ENCODE measurements at regions not wholly inside any gene's neighbourhood (a gene's known extent, or its start where the extent isn't known, plus 50 kb on each side); places are given as distances from the start of the nearest gene placed in this dataset.

GRCh38 chr7:28231176-28231575 is 50.6 kb upstream of the JAZF1 start:
- H3K27ac Mint-ChIP-seq (ENCODE audit: unreplicated experiment), result no peak overlapping the region
- no peaks in the 10 kb centered on the region for H3K9me3 Mint-ChIP-seq (ENCODE audit: unreplicated experiment)
- TF ChIP-seq CTCF (IDR thresholded peaks at IDR 0.05), result no peak
- no peaks in the 10 kb centered on the region for H3K36me3 Mint-ChIP-seq (ENCODE audit: unreplicated experiment)
- peaks cover 5% of the 10 kb centered on the region for H3K27me3 Mint-ChIP-seq (ENCODE audit: unreplicated experiment)
- H3K4me1 Mint-ChIP-seq (ENCODE audit: unreplicated experiment), result no peaks in the 10 kb centered on the region
- H3K4me3 Mint-ChIP-seq (ENCODE audit: unreplicated experiment), result no peak overlapping the region
- no peak for DNase-seq (ENCODE audit: extremely low spot score, unreplicated experiment)

GRCh38 chr7:28236560-28236959 is 56.0 kb upstream of the JAZF1 start:
- no peaks in the 10 kb centered on the region for H3K9me3 Mint-ChIP-seq (ENCODE audit: unreplicated experiment)
- no peak overlapping the region for H3K4me3 Mint-ChIP-seq (ENCODE audit: unreplicated experiment)
- H3K27me3 Mint-ChIP-seq (ENCODE audit: unreplicated experiment), result peaks cover 5% of the 10 kb centered on the region
- DNase-seq (ENCODE audit: extremely low spot score, unreplicated experiment), result no peak
- no peak for TF ChIP-seq CTCF (IDR thresholded peaks at IDR 0.05)
- no peak overlapping the region for H3K27ac Mint-ChIP-seq (ENCODE audit: unreplicated experiment)
- H3K4me1 Mint-ChIP-seq (ENCODE audit: unreplicated experiment), result no peaks in the 10 kb centered on the region
- H3K36me3 Mint-ChIP-seq (ENCODE audit: unreplicated experiment), result no peaks in the 10 kb centered on the region

- H3K36me3 Mint-ChIP-seq (ENCODE audit: unreplicated experiment), result no peaks in the 10 kb centered on the region
- H3K27me3 Mint-ChIP-seq (ENCODE audit: unreplicated experiment), result peaks cover 5% of the 10 kb centered on the region
- H3K4me1 Mint-ChIP-seq (ENCODE audit: unreplicated experiment), result no peaks in the 10 kb centered on the region
- TF ChIP-seq CTCF (IDR thresholded peaks at IDR 0.05), result no peak
- H3K27ac Mint-ChIP-seq (ENCODE audit: unreplicated experiment), result no peak overlapping the region
- H3K4me3 Mint-ChIP-seq (ENCODE audit: unreplicated experiment), result no peak overlapping the region
- H3K9me3 Mint-ChIP-seq (ENCODE audit: unreplicated experiment), result no peaks in the 10 kb centered on the region
- no peak for DNase-seq (ENCODE audit: extremely low spot score, unreplicated experiment)
These were observed 56.8 kb upstream of the JAZF1 start for GRCh38 chr7:28237363-28237762.

GRCh38 chr7:28239823-28240204 is 59.2 kb upstream of the JAZF1 start:
- no peak for DNase-seq (ENCODE audit: extremely low spot score, unreplicated experiment)
- no peaks in the 10 kb centered on the region for H3K36me3 Mint-ChIP-seq (ENCODE audit: unreplicated experiment)
- H3K4me3 Mint-ChIP-seq (ENCODE audit: unreplicated experiment), result no peak overlapping the region
- TF ChIP-seq CTCF (IDR thresholded peaks at IDR 0.05), result no peak
- no peaks in the 10 kb centered on the region for H3K4me1 Mint-ChIP-seq (ENCODE audit: unreplicated experiment)
- H3K9me3 Mint-ChIP-seq (ENCODE audit: unreplicated experiment), result no peaks in the 10 kb centered on the region
- no peak overlapping the region for H3K27ac Mint-ChIP-seq (ENCODE audit: unreplicated experiment)
- peaks cover 3% of the 10 kb centered on the region for H3K27me3 Mint-ChIP-seq (ENCODE audit: unreplicated experiment)

- Mint-ChIP-seq H3K27ac (ENCODE audit: unreplicated experiment) (no peak overlapping the region), H3K4me3 (ENCODE audit: unreplicated experiment) (no peak overlapping the region), H3K36me3 (ENCODE audit: unreplicated experiment) (no peaks in the 10 kb centered on the region), H3K27me3 (ENCODE audit: unreplicated experiment) (peaks cover 1% of the 10 kb centered on the region), H3K9me3 (ENCODE audit: unreplicated experiment) (no peaks in the 10 kb centered on the region), H3K4me1 (ENCODE audit: unreplicated experiment) (no peaks in the 10 kb centered on the region)
- TF ChIP-seq CTCF (IDR thresholded peaks at IDR 0.05), result no peak
- DNase-seq (ENCODE audit: extremely low spot score, unreplicated experiment), result no peak
These were observed 59.9 kb upstream of the JAZF1 start for GRCh38 chr7:28240481-28240880.
